ENCODE measurements at regions not wholly inside any gene's neighbourhood (a gene's known extent, or its start where the extent isn't known, plus 50 kb on each side); places are given as distances from the start of the nearest gene placed in this dataset.

- TF ChIP-seq CTCF (IDR thresholded peaks at IDR 0.05) = no peak
- no peak for TF ChIP-seq EZH2 (IDR thresholded peaks at IDR 0.05; ENCODE audit: borderline replicate concordance, insufficient read depth, low read depth, low read length, poor library complexity, severe bottlenecking)
Measured at GRCh38 chr7:116100626-116101025, 70.1 kb upstream of the TFEC start.

All from B cell (primary cell).